Eye (tissue), 1 donor: ENCODE measurements at regions not wholly inside any gene's neighbourhood (a gene's known extent, or its start where the extent isn't known, plus 50 kb on each side); places are given as distances from the start of the nearest gene placed in this dataset.

Experiments
- DNase-seq: peaks from one replicate; pipeline ENCODE4 v3.0.0-alpha.2; 2015

DNA sequence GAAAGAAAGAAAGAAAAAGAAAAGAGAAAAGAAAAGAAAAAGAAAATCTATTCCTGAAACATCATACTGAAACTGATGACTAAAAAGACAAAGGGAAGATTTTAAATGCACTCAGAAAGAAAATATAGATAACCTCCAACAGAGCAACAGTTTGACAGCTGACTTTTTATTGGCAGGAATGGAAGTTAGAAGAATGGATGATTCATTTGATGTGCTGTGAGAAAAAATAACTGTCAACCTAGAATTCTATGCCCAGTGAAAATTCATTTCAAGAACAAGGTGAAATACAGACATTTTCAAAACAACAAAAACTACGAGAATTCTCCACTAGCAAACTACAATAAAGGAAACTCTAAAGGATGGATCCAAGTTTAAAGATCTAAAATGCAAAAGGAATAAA, 50.5 kb upstream of the HSPA12A start:
- no peak for DNase-seq

DNA sequence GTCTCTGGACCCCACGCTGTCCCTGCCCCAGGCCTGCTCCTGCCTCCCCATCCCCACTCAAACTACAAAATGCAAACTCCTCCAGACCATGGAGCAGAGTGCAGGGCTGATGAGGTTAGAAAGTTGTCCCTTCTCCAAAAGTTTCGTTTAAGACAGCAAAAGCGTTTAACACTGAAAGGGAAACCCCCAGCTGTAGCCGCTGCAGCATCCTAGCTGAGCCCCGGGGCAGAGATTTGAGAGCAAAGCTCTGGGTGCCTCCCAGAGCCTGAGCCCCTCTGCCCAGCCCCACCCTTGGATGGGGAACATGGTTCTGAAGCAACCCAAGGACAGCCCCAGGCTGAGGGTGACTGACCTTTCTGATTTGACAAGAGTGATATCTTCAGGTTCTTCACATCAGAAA, 52.8 kb upstream of the ENO4 start:
- no peak for DNase-seq

DNA sequence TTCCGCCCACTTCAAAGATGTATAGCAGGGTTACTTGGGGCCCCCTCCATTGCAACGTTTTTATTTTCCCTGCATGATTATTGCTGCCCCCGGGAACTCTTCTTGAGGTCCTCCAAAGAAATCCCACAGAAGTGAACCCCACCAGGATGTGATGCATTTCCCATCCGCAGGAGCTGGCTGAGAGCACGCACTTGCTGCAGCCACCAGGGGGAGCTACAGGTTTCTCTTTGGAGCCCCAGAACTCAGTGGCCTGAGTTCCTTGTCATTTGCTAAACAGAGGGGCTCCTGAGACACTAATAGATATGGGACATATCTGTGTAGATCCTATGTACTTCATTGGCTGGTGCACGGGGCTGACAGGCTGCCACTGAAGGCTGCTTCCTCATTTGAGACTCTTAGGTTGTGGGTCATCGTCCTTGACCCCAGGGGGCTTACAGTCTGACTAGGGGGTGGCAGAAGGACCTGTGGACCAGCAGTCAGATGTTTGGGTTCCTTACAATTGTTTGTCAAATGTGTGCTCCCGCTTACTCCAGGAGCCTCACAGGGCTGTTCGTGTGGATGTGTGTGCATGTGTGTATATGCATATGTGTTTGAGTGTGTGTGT, 52.3 kb upstream of the ENO4 start:
- peak; percentile 95 for DNase-seq

DNA sequence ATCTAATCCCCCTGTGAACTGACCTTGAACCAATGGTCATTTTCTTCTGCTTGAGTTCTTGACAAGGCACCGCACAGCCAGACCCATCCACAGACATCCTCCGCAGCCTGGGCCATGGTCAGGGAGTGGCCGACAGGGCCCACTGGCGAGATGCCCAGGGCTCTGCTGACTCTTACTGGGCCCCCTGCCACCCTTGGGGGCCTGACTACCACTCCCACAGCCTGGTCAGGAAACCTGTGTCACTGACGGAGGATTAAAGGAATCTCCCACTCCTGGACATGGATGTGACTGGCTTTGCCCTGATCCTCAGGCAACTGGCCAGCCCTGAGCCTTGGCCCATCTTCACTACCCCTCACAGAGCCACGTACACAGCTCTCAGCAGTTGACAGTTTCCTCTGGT, 50.4 kb upstream of the ENO4 start:
- no peak for DNase-seq
